ES-I3 (cell line): ENCODE measurements at regions not wholly inside any gene's neighbourhood (a gene's known extent, or its start where the extent isn't known, plus 50 kb on each side); places are given as distances from the start of the nearest gene placed in this dataset.
"Not testable (repeated sequence)": the region's sequence is repeated elsewhere in the genome, so short reads cannot be mapped to it uniquely, and the experiment has no call there.

Experiments used
- H3K36me3 ChIP-seq: 2 replicates; pipeline ENCODE4 v1.6.1; 2013; ENCODE audit warnings: mild to moderate bottlenecking, low read length, control low read depth, moderate library complexity; ENCODE audit not compliant: insufficient read depth
- H3K4me1 ChIP-seq: 2 replicates; pipeline ENCODE4 v1.6.1; 2013; ENCODE audit warnings: mild to moderate bottlenecking, control low read depth, low read length; ENCODE audit not compliant: insufficient read depth
- H3K9ac ChIP-seq: 2 replicates; pipeline ENCODE4 v1.6.1; 2013; ENCODE audit warnings: low read depth, mild to moderate bottlenecking, low read length, moderate library complexity
- H3K9me3 ChIP-seq: 2 replicates; pipeline ENCODE4 v1.6.1; 2013; ENCODE audit warnings: mild to moderate bottlenecking, low read length, moderate library complexity; ENCODE audit not compliant: control insufficient read depth, insufficient read depth

DNA sequence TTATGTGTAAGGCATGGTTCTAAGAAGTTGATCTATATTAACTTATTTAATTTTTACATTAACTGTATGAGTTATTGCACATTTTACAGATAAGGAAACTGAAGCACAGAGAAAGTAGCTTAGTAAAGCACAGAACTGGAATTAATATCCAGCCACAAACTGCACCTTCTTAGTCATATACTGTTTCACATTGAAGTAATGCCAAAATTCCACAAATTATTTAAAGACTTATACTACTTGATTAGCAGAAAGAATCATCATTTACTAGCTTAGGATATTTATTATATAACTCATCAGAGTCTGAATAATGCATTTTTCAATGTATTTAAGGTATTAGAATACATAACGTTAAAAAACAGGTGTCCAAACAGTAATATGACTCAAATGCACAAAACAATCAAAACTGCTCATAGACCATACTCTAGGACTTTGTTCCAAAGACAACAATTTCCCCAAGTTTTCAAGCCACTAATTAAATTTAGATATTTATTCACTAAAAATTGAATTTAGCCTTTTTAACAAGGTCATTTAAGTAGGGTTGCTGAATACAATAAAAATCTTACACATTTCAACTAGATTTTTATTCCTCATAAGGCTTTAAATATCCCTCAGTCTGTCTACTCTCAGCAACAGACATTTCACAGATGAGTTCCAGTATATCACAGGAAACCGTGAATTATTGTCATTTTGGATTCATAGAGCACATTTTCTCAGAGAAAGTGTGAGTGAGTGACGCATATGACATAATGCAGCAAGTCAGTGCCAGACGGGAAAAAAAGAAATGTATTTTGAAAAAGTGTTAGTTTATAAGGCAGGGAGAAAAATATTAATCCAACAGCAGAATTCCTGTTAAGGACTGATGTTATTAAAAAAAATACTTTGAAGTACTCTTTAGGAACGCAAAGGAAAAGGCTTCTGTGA is 782.5 kb downstream of the TMTC2 start:
- H3K36me3 ChIP-seq: no peaks in the 10 kb centered on the region
- no peaks in the 10 kb centered on the region for H3K9me3 ChIP-seq
- H3K9ac ChIP-seq: no peak overlapping the region
- no peaks in the 10 kb centered on the region for H3K4me1 ChIP-seq

- H3K9ac ChIP-seq: no peak overlapping the region
- H3K9me3 ChIP-seq: no peaks in the 10 kb centered on the region
- no peaks in the 10 kb centered on the region for H3K4me1 ChIP-seq
- no peaks in the 10 kb centered on the region for H3K36me3 ChIP-seq
Observed at GRCh38 chr12:83465632-83466031, 778.9 kb downstream of the TMTC2 start.

DNA sequence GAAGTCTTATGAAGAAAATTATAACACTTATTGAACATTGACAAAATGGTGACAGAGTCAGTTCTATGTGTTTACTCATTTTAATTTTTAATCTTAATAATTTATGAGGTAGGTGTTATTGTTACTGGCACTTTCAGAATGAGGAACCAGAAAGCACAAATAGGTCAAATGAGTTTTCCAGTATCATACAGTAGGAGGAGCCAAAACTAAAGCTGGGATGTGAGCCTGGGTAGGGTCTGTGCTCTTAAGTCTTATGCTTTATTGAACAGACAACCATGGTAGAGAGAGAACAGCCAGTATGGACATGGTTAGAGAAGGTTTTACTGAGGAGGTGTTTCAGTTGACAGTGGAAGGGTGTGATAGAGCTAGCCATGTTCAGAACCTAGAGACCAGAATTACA is 775.7 kb downstream of the TMTC2 start:
- Histone ChIP-seq H3K9ac (no peak overlapping the region), H3K36me3 (no peaks in the 10 kb centered on the region), H3K4me1 (no peaks in the 10 kb centered on the region), H3K9me3 (no peaks in the 10 kb centered on the region)

DNA sequence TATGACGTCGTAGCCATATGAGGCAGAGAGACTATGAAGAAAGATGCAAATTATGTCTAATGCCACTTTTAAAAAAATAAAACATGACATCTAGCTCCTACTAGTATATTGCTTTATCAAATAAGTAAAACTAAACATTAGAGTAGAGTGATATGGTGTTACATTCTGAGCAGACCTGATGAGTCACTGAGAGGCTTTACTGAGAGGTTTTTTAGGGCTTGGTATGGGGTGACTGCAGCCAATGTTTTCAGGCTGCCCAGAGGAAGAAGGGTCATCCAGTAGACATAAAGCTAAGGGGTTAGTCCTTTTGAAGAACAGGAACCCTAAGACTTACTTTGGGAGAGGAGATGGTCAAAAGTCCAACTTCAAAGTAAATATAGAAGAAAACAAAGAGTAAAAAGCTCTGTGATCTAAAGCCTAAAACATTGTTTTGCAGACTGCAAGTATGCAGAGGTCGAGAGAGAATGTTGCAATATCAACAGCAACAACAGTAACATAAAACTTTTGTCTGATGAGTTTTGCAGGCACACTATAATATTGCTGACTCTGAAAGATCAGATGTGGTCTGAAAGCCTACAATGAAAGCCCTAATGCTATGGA is 774.7 kb downstream of the TMTC2 start:
- no peaks in the 10 kb centered on the region for H3K9me3 ChIP-seq
- no peaks in the 10 kb centered on the region for H3K4me1 ChIP-seq
- H3K9ac ChIP-seq: no peak overlapping the region
- no peaks in the 10 kb centered on the region for H3K36me3 ChIP-seq

- H3K9me3 ChIP-seq: no peaks in the 10 kb centered on the region
- no peaks in the 10 kb centered on the region for H3K4me1 ChIP-seq
- H3K36me3 ChIP-seq: no peaks in the 10 kb centered on the region
- H3K9ac ChIP-seq: no peak overlapping the region
Observed at GRCh38 chr12:83451189-83451588, 764.5 kb downstream of the TMTC2 start.

DNA sequence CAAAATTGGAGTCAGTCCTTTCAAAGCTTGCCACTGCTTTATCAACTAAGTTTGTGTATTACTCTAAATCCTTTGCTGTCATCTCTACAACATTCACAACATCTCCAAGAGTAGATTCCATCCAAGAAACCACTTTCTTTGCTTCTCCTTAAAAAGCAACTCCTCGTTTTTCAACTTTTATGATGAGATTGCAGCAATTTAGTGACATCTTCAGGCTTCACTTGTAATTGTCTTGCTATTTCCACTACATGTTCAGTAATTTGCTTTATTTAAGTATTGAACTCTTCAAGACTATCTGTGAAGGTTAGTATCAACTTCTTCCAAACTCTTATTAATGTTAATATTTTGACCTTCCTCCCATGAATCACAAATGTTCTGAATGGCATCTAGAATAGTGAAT is 747.9 kb downstream of the TMTC2 start:
- Histone ChIP-seq H3K9me3 (no peaks in the 10 kb centered on the region), H3K36me3 (no peaks in the 10 kb centered on the region), H3K4me1 (no peaks in the 10 kb centered on the region), H3K9ac (no peak overlapping the region)

GRCh38 chr12:83432176-83432719 is 745.5 kb downstream of the TMTC2 start:
- H3K9ac ChIP-seq: no peak overlapping the region

GRCh38 chr12:83427586-83428136 is 741.0 kb downstream of the TMTC2 start:
- H3K4me1 ChIP-seq, H3K9me3 ChIP-seq, H3K36me3 ChIP-seq, H3K9ac ChIP-seq: not testable (repeated sequence)

More at GRCh38 chr12:83432176-83432719, 745.5 kb downstream of the TMTC2 start:
- H3K4me1 ChIP-seq: no peaks in the 10 kb centered on the region
- H3K36me3 ChIP-seq: no peaks in the 10 kb centered on the region
- no peaks in the 10 kb centered on the region for H3K9me3 ChIP-seq

DNA sequence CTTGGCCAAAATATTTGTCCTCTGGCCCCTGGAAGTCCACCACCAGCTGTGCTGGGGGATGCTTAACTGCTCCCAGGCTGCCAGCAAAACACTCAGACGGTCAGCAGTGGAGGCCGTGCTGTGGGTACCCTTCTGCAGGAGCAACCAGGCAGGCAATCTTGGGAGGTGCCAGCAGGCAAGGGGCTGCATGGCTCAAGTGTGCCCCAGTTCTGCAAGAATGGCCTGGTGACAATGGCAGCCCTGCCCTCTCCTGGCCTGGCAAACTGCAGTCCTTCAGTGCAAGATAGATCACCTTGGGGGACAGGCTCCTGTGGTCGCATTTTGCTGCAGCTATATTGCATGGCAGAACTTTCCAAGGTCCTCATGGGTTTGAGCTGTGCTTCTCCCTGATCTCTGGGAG is 728.3 kb downstream of the TMTC2 start:
- H3K9ac ChIP-seq: no peak overlapping the region
- no peaks in the 10 kb centered on the region; the same call in 1 of the 2 replicates for H3K9me3 ChIP-seq
- no peaks in the 10 kb centered on the region for H3K36me3 ChIP-seq
- no peaks in the 10 kb centered on the region for H3K4me1 ChIP-seq

- H3K9me3 ChIP-seq: no peaks in the 10 kb centered on the region
- no peak overlapping the region for H3K9ac ChIP-seq
- no peaks in the 10 kb centered on the region for H3K4me1 ChIP-seq
- no peaks in the 10 kb centered on the region for H3K36me3 ChIP-seq
Observed at GRCh38 chr12:83408851-83409250, 722.1 kb downstream of the TMTC2 start.

- Histone ChIP-seq H3K4me1 (no peaks in the 10 kb centered on the region), H3K36me3 (no peaks in the 10 kb centered on the region), H3K9ac (no peak overlapping the region), H3K9me3 (no peaks in the 10 kb centered on the region)
Observed at GRCh38 chr12:83408146-83408545, 721.4 kb downstream of the TMTC2 start.

GRCh38 chr12:83404521-83404920 is 717.8 kb downstream of the TMTC2 start:
- Histone ChIP-seq H3K9me3 (no peaks in the 10 kb centered on the region), H3K4me1 (no peaks in the 10 kb centered on the region), H3K36me3 (no peaks in the 10 kb centered on the region), H3K9ac (no peak overlapping the region)

DNA sequence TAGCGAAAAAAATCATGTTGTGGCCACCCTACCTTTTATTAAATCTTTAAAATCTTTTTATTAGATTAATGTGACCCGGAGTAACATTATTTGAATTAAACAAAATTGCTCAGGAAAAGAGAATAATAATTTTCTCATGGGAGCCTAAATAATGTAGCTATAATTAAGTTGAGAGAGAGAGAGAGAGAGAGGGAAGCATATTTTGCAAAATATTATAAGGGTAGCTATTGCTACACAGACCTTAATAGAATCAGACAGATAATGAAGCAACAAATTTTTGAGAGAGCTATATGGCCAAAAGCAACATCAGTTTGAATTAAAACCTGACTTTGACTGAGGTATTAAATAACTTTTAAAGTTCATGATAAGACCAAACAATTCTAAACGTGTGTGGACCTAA is 703.5 kb downstream of the TMTC2 start:
- no peak overlapping the region for H3K9ac ChIP-seq
- no peaks in the 10 kb centered on the region for H3K4me1 ChIP-seq
- H3K9me3 ChIP-seq: no peaks in the 10 kb centered on the region
- no peaks in the 10 kb centered on the region for H3K36me3 ChIP-seq

GRCh38 chr12:83389237-83389996 is 702.7 kb downstream of the TMTC2 start:
- Histone ChIP-seq H3K4me1 (no peaks in the 10 kb centered on the region), H3K36me3 (no peaks in the 10 kb centered on the region), H3K9me3 (no peaks in the 10 kb centered on the region), H3K9ac (no peak overlapping the region)
